ENCODE measurements at regions not wholly inside any gene's neighbourhood (a gene's known extent, or its start where the extent isn't known, plus 50 kb on each side); places are given as distances from the start of the nearest gene placed in this dataset.

DNA sequence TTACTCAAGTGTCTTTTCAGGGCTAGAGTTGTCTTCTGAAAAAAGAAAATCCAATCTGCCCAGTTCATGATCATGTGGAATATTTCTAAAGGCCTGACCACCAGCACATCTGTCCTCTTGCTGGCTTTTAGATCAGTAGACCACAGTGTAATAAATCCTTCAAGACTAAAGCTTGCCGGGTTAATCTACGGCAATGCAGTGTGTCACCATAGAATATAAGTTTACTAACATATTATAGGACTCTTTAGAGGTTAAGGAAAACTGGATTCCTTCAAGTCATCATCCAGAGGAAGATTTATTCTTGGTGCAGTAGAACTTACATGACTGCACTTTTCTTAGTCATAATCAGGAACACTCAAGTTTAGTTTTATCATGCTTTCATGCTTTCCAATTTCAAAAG is 349.5 kb downstream of the SEMA3D start:
- TF ChIP-seq, protein P1, sequence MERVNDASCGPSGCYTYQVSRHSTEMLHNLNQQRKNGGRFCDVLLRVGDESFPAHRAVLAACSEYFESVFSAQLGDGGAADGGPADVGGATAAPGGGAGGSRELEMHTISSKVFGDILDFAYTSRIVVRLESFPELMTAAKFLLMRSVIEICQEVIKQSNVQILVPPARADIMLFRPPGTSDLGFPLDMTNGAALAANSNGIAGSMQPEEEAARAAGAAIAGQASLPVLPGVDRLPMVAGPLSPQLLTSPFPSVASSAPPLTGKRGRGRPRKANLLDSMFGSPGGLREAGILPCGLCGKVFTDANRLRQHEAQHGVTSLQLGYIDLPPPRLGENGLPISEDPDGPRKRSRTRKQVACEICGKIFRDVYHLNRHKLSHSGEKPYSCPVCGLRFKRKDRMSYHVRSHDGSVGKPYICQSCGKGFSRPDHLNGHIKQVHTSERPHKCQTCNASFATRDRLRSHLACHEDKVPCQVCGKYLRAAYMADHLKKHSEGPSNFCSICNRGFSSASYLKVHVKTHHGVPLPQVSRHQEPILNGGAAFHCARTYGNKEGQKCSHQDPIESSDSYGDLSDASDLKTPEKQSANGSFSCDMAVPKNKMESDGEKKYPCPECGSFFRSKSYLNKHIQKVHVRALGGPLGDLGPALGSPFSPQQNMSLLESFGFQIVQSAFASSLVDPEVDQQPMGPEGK (CRISPR knock-in tag; IDR thresholded peaks at IDR 0.05; ENCODE audit: borderline replicate concordance) = no peak
- TF ChIP-seq, protein P2, sequence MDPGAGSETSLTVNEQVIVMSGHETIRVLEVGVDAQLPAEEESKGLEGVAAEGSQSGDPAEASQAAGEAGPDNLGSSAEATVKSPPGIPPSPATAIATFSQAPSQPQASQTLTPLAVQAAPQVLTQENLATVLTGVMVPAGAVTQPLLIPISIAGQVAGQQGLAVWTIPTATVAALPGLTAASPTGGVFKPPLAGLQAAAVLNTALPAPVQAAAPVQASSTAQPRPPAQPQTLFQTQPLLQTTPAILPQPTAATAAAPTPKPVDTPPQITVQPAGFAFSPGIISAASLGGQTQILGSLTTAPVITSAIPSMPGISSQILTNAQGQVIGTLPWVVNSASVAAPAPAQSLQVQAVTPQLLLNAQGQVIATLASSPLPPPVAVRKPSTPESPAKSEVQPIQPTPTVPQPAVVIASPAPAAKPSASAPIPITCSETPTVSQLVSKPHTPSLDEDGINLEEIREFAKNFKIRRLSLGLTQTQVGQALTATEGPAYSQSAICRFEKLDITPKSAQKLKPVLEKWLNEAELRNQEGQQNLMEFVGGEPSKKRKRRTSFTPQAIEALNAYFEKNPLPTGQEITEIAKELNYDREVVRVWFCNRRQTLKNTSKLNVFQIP (CRISPR knock-in tag; IDR thresholded peaks at IDR 0.05; ENCODE audit: borderline replicate concordance, low read depth) = no peak
- TF ChIP-seq ZFP3 (CRISPR knock-in tag; IDR thresholded peaks at IDR 0.05) (no peak), ZC3H10 (CRISPR knock-in tag; IDR thresholded peaks at IDR 0.05) (no peak), BACH2 (CRISPR knock-in tag; IDR thresholded peaks at IDR 0.05; ENCODE audit: borderline replicate concordance) (no peak), ARNTL (CRISPR knock-in tag; IDR thresholded peaks at IDR 0.05; ENCODE audit: borderline replicate concordance, low read depth) (no peak), ISL1 (CRISPR knock-in tag; IDR thresholded peaks at IDR 0.05) (no peak), RARB (CRISPR knock-in tag; IDR thresholded peaks at IDR 0.05) (no peak), TOX (CRISPR knock-in tag; IDR thresholded peaks at IDR 0.05; ENCODE audit: borderline replicate concordance) (no peak), ESRRG (CRISPR knock-in tag; IDR thresholded peaks at IDR 0.05) (no peak), ZNF8 (CRISPR knock-in tag; IDR thresholded peaks at IDR 0.05) (no peak), CSDC2 (CRISPR knock-in tag; IDR thresholded peaks at IDR 0.05) (no peak), TCF4 (CRISPR knock-in tag; IDR thresholded peaks at IDR 0.05; ENCODE audit: borderline replicate concordance) (no peak), SNAI2 (CRISPR knock-in tag; IDR thresholded peaks at IDR 0.05) (no peak), OSR1 (CRISPR knock-in tag; IDR thresholded peaks at IDR 0.05) (no peak), GLIS3 (CRISPR knock-in tag; IDR thresholded peaks at IDR 0.05) (no peak)
- TF ChIP-seq, protein P3, sequence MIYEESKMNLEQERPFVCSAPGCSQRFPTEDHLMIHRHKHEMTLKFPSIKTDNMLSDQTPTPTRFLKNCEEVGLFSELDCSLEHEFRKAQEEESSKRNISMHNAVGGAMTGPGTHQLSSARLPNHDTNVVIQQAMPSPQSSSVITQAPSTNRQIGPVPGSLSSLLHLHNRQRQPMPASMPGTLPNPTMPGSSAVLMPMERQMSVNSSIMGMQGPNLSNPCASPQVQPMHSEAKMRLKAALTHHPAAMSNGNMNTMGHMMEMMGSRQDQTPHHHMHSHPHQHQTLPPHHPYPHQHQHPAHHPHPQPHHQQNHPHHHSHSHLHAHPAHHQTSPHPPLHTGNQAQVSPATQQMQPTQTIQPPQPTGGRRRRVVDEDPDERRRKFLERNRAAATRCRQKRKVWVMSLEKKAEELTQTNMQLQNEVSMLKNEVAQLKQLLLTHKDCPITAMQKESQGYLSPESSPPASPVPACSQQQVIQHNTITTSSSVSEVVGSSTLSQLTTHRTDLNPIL (CRISPR knock-in tag; IDR thresholded peaks at IDR 0.05; ENCODE audit: low read depth) = no peak
- TF ChIP-seq, protein P4, sequence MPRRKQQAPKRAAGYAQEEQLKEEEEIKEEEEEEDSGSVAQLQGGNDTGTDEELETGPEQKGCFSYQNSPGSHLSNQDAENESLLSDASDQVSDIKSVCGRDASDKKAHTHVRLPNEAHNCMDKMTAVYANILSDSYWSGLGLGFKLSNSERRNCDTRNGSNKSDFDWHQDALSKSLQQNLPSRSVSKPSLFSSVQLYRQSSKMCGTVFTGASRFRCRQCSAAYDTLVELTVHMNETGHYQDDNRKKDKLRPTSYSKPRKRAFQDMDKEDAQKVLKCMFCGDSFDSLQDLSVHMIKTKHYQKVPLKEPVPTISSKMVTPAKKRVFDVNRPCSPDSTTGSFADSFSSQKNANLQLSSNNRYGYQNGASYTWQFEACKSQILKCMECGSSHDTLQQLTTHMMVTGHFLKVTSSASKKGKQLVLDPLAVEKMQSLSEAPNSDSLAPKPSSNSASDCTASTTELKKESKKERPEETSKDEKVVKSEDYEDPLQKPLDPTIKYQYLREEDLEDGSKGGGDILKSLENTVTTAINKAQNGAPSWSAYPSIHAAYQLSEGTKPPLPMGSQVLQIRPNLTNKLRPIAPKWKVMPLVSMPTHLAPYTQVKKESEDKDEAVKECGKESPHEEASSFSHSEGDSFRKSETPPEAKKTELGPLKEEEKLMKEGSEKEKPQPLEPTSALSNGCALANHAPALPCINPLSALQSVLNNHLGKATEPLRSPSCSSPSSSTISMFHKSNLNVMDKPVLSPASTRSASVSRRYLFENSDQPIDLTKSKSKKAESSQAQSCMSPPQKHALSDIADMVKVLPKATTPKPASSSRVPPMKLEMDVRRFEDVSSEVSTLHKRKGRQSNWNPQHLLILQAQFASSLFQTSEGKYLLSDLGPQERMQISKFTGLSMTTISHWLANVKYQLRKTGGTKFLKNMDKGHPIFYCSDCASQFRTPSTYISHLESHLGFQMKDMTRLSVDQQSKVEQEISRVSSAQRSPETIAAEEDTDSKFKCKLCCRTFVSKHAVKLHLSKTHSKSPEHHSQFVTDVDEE (CRISPR knock-in tag; IDR thresholded peaks at IDR 0.05) = no peak
- TF ChIP-seq, protein P5, sequence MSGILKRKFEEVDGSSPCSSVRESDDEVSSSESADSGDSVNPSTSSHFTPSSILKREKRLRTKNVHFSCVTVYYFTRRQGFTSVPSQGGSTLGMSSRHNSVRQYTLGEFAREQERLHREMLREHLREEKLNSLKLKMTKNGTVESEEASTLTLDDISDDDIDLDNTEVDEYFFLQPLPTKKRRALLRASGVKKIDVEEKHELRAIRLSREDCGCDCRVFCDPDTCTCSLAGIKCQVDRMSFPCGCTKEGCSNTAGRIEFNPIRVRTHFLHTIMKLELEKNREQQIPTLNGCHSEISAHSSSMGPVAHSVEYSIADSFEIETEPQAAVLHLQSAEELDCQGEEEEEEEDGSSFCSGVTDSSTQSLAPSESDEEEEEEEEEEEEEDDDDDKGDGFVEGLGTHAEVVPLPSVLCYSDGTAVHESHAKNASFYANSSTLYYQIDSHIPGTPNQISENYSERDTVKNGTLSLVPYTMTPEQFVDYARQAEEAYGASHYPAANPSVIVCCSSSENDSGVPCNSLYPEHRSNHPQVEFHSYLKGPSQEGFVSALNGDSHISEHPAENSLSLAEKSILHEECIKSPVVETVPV (CRISPR knock-in tag; IDR thresholded peaks at IDR 0.05) = no peak
- ATAC-seq = no peak

DNA sequence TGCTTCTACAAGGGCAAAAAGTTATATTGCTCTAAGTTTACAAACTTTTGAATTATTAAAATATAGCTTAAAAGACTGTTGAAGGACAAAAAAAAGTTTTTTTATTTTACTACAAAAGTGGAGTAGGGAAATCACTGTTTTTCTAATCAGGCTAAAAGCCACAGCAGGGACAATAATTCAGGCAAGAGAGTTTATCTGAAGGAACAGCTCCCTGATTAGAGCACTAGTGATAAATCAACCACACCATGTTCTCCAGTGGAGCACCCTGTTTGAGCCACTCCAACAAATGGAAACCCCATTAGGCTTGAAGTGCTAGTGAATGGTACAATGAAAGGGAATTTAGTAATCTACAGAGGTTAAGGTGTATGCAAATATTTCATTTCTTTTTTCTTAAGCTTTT is 357.1 kb downstream of the SEMA3D start:
- ATAC-seq = no peak
- TF ChIP-seq TCF4 (CRISPR knock-in tag; IDR thresholded peaks at IDR 0.05; ENCODE audit: borderline replicate concordance) = no peak
- TF ChIP-seq GLIS3 (CRISPR knock-in tag; IDR thresholded peaks at IDR 0.05) = no peak
- TF ChIP-seq SNAI2 (CRISPR knock-in tag; IDR thresholded peaks at IDR 0.05) = no peak
- no peak for TF ChIP-seq ZC3H10 (CRISPR knock-in tag; IDR thresholded peaks at IDR 0.05)
- TF ChIP-seq CSDC2 (CRISPR knock-in tag; IDR thresholded peaks at IDR 0.05) = no peak
- TF ChIP-seq ZNF8 (CRISPR knock-in tag; IDR thresholded peaks at IDR 0.05) = no peak
- TF ChIP-seq PPARA (CRISPR knock-in tag; IDR thresholded peaks at IDR 0.05; ENCODE audit: borderline replicate concordance) = no peak
- TF ChIP-seq, protein P3 (CRISPR knock-in tag; IDR thresholded peaks at IDR 0.05; ENCODE audit: low read depth) = no peak
- TF ChIP-seq, protein P2 (CRISPR knock-in tag; IDR thresholded peaks at IDR 0.05; ENCODE audit: borderline replicate concordance, low read depth) = no peak
- TF ChIP-seq ESRRG (CRISPR knock-in tag; IDR thresholded peaks at IDR 0.05) = no peak
- no peak for TF ChIP-seq ZNF565 (CRISPR knock-in tag; conservative IDR thresholded peaks at IDR 0.05; ENCODE audit: low read depth)
- no peak for TF ChIP-seq RARB (CRISPR knock-in tag; IDR thresholded peaks at IDR 0.05)
- TF ChIP-seq ARNTL (CRISPR knock-in tag; IDR thresholded peaks at IDR 0.05; ENCODE audit: borderline replicate concordance, low read depth) = no peak
- TF ChIP-seq, protein P4 (CRISPR knock-in tag; IDR thresholded peaks at IDR 0.05) = no peak
- TF ChIP-seq OSR1 (CRISPR knock-in tag; IDR thresholded peaks at IDR 0.05) = no peak
- no peak for TF ChIP-seq ISL1 (CRISPR knock-in tag; IDR thresholded peaks at IDR 0.05)
- TF ChIP-seq ZFP3 (CRISPR knock-in tag; IDR thresholded peaks at IDR 0.05) = no peak
